HG02571 (cell line): ENCODE measurements at regions not wholly inside any gene's neighbourhood (a gene's known extent, or its start where the extent isn't known, plus 50 kb on each side); places are given as distances from the start of the nearest gene placed in this dataset.
"Not testable (repeated sequence)": the region's sequence is repeated elsewhere in the genome, so short reads cannot be mapped to it uniquely, and the experiment has no call there.

ENCODE experiments used
- ATAC-seq: cut with Tn5 transposase; IDR thresholded peaks from one replicate; pipeline ENCODE4 v1.9.1; 2021; ENCODE audit warnings: mild to moderate bottlenecking, moderate library complexity; ENCODE audit not compliant: unreplicated experiment

- ATAC-seq = no peak
These were observed 101.4 kb downstream of the TNFAIP3 start for GRCh38 chr6:137968455-137968804.

GRCh38 chr6:137968901-137969300, 101.8 kb downstream of the TNFAIP3 start:
- no peak for ATAC-seq

GRCh38 chr6:137969874-137970273, 102.8 kb downstream of the TNFAIP3 start:
- ATAC-seq = no peak

- no peak for ATAC-seq
These were observed 103.3 kb downstream of the TNFAIP3 start for GRCh38 chr6:137970368-137970767.

- no peak for ATAC-seq
These were observed 106.1 kb downstream of the TNFAIP3 start for GRCh38 chr6:137973201-137973600.

GRCh38 chr6:137975188-137975940, 108.3 kb downstream of the TNFAIP3 start:
- no peak for ATAC-seq

- no peak for ATAC-seq
These were observed 109.4 kb downstream of the TNFAIP3 start for GRCh38 chr6:137976430-137976829.

GRCh38 chr6:137977206-137977605, 110.1 kb downstream of the TNFAIP3 start:
- no peak for ATAC-seq

GRCh38 chr6:137977814-137978213, 110.8 kb downstream of the TNFAIP3 start:
- no peak for ATAC-seq

- ATAC-seq = no peak
These were observed 111.3 kb downstream of the TNFAIP3 start for GRCh38 chr6:137978252-137978896.

- not testable (repeated sequence) for ATAC-seq
These were observed 112.2 kb downstream of the TNFAIP3 start for GRCh38 chr6:137979263-137979662.

- ATAC-seq = no peak
These were observed 113.7 kb downstream of the TNFAIP3 start for GRCh38 chr6:137980777-137981176.

GRCh38 chr6:137981758-137982157, 114.7 kb downstream of the TNFAIP3 start:
- ATAC-seq = no peak

GRCh38 chr6:137982418-137983189, 115.5 kb downstream of the TNFAIP3 start:
- ATAC-seq = no peak

GRCh38 chr6:137983269-137983668, 116.2 kb downstream of the TNFAIP3 start:
- ATAC-seq = no peak

GRCh38 chr6:137989664-137990063, 117.6 kb downstream of the PERP start:
- no peak for ATAC-seq

- ATAC-seq = no peak
These were observed 111.8 kb downstream of the PERP start for GRCh38 chr6:137995371-137995770.

GRCh38 chr6:137998461-137999019, 108.7 kb downstream of the PERP start:
- ATAC-seq = no peak

GRCh38 chr6:137999815-138000214, 107.4 kb downstream of the PERP start:
- no peak for ATAC-seq

GRCh38 chr6:138000941-138001340, 106.3 kb downstream of the PERP start:
- ATAC-seq = no peak

GRCh38 chr6:138001750-138002349, 105.4 kb downstream of the PERP start:
- ATAC-seq = no peak
